IMR-90 (cell line): ENCODE measurements at regions not wholly inside any gene's neighbourhood (a gene's known extent, or its start where the extent isn't known, plus 50 kb on each side); places are given as distances from the start of the nearest gene placed in this dataset.

Experiments
- ATAC-seq: fragments of 200-7000 bp; cut with Tn5 transposase; 2 replicates; pipeline ENCODE4 v1.9.1; 2020; ENCODE audit warnings: low read depth, mild to moderate bottlenecking, moderate library complexity
- BruUV-seq: library from RNA; stranded (reverse); fragments of 400-500 nt; replicated peaks from 2 replicates; lab custom pipeline; 2021; lab: Mats Ljungman, UMichigan
- CTCF ChIA-PET: fragments of 300-600 bp; formaldehyde crosslinking; extraction: SDS; loops from one replicate; lab custom pipeline; 2021; ENCODE audit warnings: antibody characterized with exemption; lab: Yijun Ruan, JAX
- POLR2A ChIA-PET: fragments of 300-600 bp; sonication (Branson Sonifier 250); formaldehyde crosslinking; loops from one replicate; lab custom pipeline; 2022; ENCODE audit warnings: antibody characterized with exemption; ENCODE audit not compliant: unreplicated experiment; lab: Charles Lee
- DNase-seq: peaks from one replicate; pipeline ENCODE4 v3.0.0; 2013
- H2AFZ ChIP-seq: replicated peaks from 2 replicates; pipeline ENCODE3; 2013; ENCODE audit warnings: low read length, mild to moderate bottlenecking; ENCODE audit not compliant: poor library complexity
- H2AK5ac ChIP-seq: 2 replicates; pipeline ENCODE4 v1.6.1; 2013; ENCODE audit warnings: low read depth, low read length, inconsistent platforms
- H2AK9ac ChIP-seq: replicated peaks from 2 replicates; pipeline ENCODE3; 2013; ENCODE audit warnings: mild to moderate bottlenecking, low read depth, low read length, moderate library complexity; ENCODE audit not compliant: poor library complexity
- H2BK120ac ChIP-seq: 2 replicates; pipeline ENCODE4 v1.6.1; 2013; ENCODE audit warnings: low read depth, low read length, inconsistent platforms
- H2BK15ac ChIP-seq: 3 replicates; pipeline ENCODE4 v1.6.1; 2013; ENCODE audit warnings: low read depth, low read length, inconsistent platforms
- H2BK20ac ChIP-seq: 2 replicates; pipeline ENCODE4 v1.6.1; 2013; ENCODE audit warnings: low read depth, mild to moderate bottlenecking, inconsistent platforms, low read length, moderate library complexity
- H2BK5ac ChIP-seq: 2 replicates; pipeline ENCODE4 v1.6.1; 2013; ENCODE audit warnings: mild to moderate bottlenecking, low read depth, low read length, inconsistent platforms; ENCODE audit not compliant: poor library complexity, severe bottlenecking
- H3K14ac ChIP-seq: replicated peaks from 2 replicates; pipeline ENCODE4 v1.6.1; 2013; ENCODE audit warnings: low read depth, low read length, inconsistent platforms
- H3K18ac ChIP-seq: 2 replicates; pipeline ENCODE4 v1.6.1; 2013; ENCODE audit warnings: low read depth, low read length, control low read depth
- H3K23ac ChIP-seq: 2 replicates; pipeline ENCODE4 v1.6.1; 2013; ENCODE audit warnings: low read depth, low read length, inconsistent platforms
- H3K27ac ChIP-seq: 2 replicates; pipeline ENCODE4 v1.5.1; 2013; ENCODE audit warnings: mild to moderate bottlenecking, control low read depth, low read length; ENCODE audit not compliant: insufficient read depth
- H3K27me3 ChIP-seq: 2 replicates; pipeline ENCODE4 v1.6.1; 2013; ENCODE audit warnings: low read length; ENCODE audit not compliant: control insufficient read depth, insufficient read depth
- H3K36me3 ChIP-seq: 2 replicates; pipeline ENCODE4 v1.6.1; 2013; ENCODE audit warnings: low read length, mixed read lengths; ENCODE audit not compliant: control insufficient read depth, insufficient read depth
- H3K4ac ChIP-seq: 2 replicates; pipeline ENCODE4 v1.6.1; 2013; ENCODE audit warnings: low read depth, low read length, inconsistent platforms
- H3K4me1 ChIP-seq: 2 replicates; pipeline ENCODE4 v1.6.1; 2013; ENCODE audit warnings: low read length, mixed read lengths; ENCODE audit not compliant: control insufficient read depth, insufficient read depth
- H3K4me2 ChIP-seq: 2 replicates; pipeline ENCODE4 v1.6.1; 2013; ENCODE audit warnings: low read depth, mild to moderate bottlenecking, control low read depth, low read length, moderate library complexity
- H3K4me3 ChIP-seq: 2 replicates; pipeline ENCODE4 v1.5.1; 2013; ENCODE audit warnings: low read depth, mild to moderate bottlenecking, control low read depth, low read length, moderate library complexity; ENCODE audit not compliant: insufficient read depth
- H3K56ac ChIP-seq: 2 replicates; pipeline ENCODE4 v1.6.1; 2013; ENCODE audit warnings: low read length, inconsistent platforms; ENCODE audit not compliant: insufficient read depth; ENCODE audit errors: extremely low read depth
- H3K79me1 ChIP-seq, 2 experiments: 2 replicates each; pipeline ENCODE4 v1.6.1; 2013; ENCODE audit warnings: low read length in 2 of 2, inconsistent platforms in 1 of 2, low read depth in 1 of 2
- H3K9ac ChIP-seq: 2 replicates; pipeline ENCODE4 v1.6.1; 2013; ENCODE audit warnings: low read depth, low read length, control low read depth
- H3K9me1 ChIP-seq: 2 replicates; pipeline ENCODE4 v1.6.1; 2013; ENCODE audit warnings: low read length, inconsistent platforms; ENCODE audit not compliant: insufficient read depth
- H3K9me3 ChIP-seq: 2 replicates; pipeline ENCODE4 v1.6.1; 2013; ENCODE audit warnings: low read length; ENCODE audit not compliant: control insufficient read depth, insufficient read depth
- H4K20me1 ChIP-seq: 2 replicates; pipeline ENCODE4 v1.6.1; 2013; ENCODE audit warnings: low read length, inconsistent platforms; ENCODE audit not compliant: insufficient read depth
- H4K5ac ChIP-seq: 2 replicates; pipeline ENCODE4 v1.6.1; 2013; ENCODE audit warnings: mild to moderate bottlenecking, low read depth, low read length, control low read depth
- H4K8ac ChIP-seq, 2 experiments: 2 replicates each; pipeline ENCODE4 v1.6.1; 2013; ENCODE audit warnings: low read depth in 2 of 2, low read length in 2 of 2, control low read depth in 1 of 2, inconsistent platforms in 1 of 2
- H4K91ac ChIP-seq: 2 replicates; pipeline ENCODE4 v1.6.1; 2013; ENCODE audit warnings: low read depth, low read length, inconsistent platforms; ENCODE audit not compliant: insufficient read depth
- BHLHE40 ChIP-seq: fragments of 150-350 bp; IDR thresholded peaks from 2 replicates; pipeline ENCODE4 v1.6.1; 2016; ENCODE audit warnings: mild to moderate bottlenecking, low read depth, low read length
- CHD1 ChIP-seq: IDR thresholded peaks from 2 replicates; pipeline ENCODE4 v1.6.1; 2012; ENCODE audit warnings: low read depth, low read length, improper control_type of control experiment
- FOS ChIP-seq: fragments of 150-350 bp; IDR thresholded peaks from 2 replicates; pipeline ENCODE4 v1.6.1; 2016; ENCODE audit warnings: low read depth, low read length
- MAFK ChIP-seq: IDR thresholded peaks from 2 replicates; pipeline ENCODE4 v1.6.1; 2012; ENCODE audit warnings: low read depth, low read length, improper control_type of control experiment
- MAZ ChIP-seq: IDR thresholded peaks from 2 replicates; pipeline ENCODE4 v1.6.1; 2012; ENCODE audit warnings: low read depth, mild to moderate bottlenecking, low read length, improper control_type of control experiment, moderate library complexity, borderline replicate concordance
- MXI1 ChIP-seq: IDR thresholded peaks from 2 replicates; pipeline ENCODE4 v1.6.1; 2012; ENCODE audit warnings: low read depth, mild to moderate bottlenecking, low read length, moderate library complexity, borderline replicate concordance
- NFE2L2 ChIP-seq: fragments of 150-350 bp; IDR thresholded peaks from 2 replicates; pipeline ENCODE4 v1.6.1; 2016; ENCODE audit warnings: low read depth, mild to moderate bottlenecking, low read length
- POLR2A ChIP-seq: IDR thresholded peaks from 2 replicates; pipeline ENCODE4 v1.6.1; 2012; ENCODE audit warnings: mild to moderate bottlenecking, low read depth, low read length
- RFX5 ChIP-seq: IDR thresholded peaks from 2 replicates; pipeline ENCODE4 v1.8.0; 2012; ENCODE audit warnings: low read depth, mild to moderate bottlenecking, low read length, moderate library complexity
- SMC3 ChIP-seq: fragments of 150-350 bp; IDR thresholded peaks from 2 replicates; pipeline ENCODE4 v1.6.1; 2016; ENCODE audit warnings: low read depth, mild to moderate bottlenecking, antibody characterized with exemption, low read length, moderate library complexity
- WGBS, 2 experiments: methylation state at CpG; one replicate each; pipeline versions ENCODE4 v1.1.5 to v1.1.7; 2013; ENCODE audit warnings: missing lambda C conversion rate in 2 of 2; ENCODE audit not compliant: insufficient read length in 1 of 2; ENCODE audit errors: extremely low coverage in 2 of 2; 5-methylcytosine and 5-hydroxymethylcytosine counted together
- dilution Hi-C: fragments of 300-500 bp; cut with HindIII; formaldehyde crosslinking; loops from one replicate; pipeline ENCODE4 v1.14.3; 2018; ENCODE audit warnings: low sequenced_read_pairs; ENCODE audit not compliant: unreplicated experiment
- in situ Hi-C: fragments of 300-500 bp; cut with MboI; formaldehyde crosslinking; loops from 3 replicates; pipeline ENCODE4 v1.14.3; 2019; ENCODE audit warnings: low sequenced_read_pairs, inconsistent platforms, mixed read lengths
- intact Hi-C: fragments of 100-400 bp; cut with micrococcal nuclease; formaldehyde crosslinking; loops from 2 replicates; pipeline ENCODE4 v1.10.0; 2022
- TF ChIP-seq, protein P1 (sequence below): fragments of 150-350 bp; IDR thresholded peaks from 2 replicates; pipeline ENCODE4 v1.6.1; 2016; ENCODE audit warnings: low read depth, mild to moderate bottlenecking, low read length, moderate library complexity, borderline replicate concordance
- TF ChIP-seq, protein P2 (sequence below): conservative IDR thresholded peaks from 2 replicates; pipeline ENCODE4 v1.5.1; 2012; ENCODE audit warnings: mild to moderate bottlenecking, low read depth, low read length, improper control_type of control experiment
- TF ChIP-seq, protein P3 (sequence below): fragments of 150-350 bp; IDR thresholded peaks from 2 replicates; pipeline ENCODE4 v1.6.1; 2017; ENCODE audit warnings: mild to moderate bottlenecking, antibody characterized with exemption, low read length, low read depth

DNA sequence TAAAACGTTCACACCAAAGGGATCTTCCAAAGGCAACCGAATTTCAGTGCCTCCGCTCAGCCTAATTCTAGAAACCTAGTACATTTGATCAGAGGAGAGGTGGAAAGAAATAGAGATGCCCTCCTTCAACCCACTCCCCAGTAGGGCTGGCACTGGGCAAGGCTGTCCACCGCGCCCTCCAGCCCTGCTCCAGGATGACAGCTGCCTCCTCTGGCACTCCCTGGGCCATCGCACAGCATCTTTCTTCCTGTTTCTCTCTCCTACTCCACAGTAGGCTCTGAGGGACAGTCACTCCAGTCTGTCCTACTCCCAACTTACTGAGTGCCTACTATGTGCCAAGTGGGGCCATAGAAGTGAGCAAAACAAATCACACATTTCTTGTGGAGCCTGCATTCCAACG lies 226.2 kb downstream of the SKIDA1 start:
- Histone ChIP-seq H3K4me2 (no peak overlapping the region), H3K36me3 (no peaks in the 10 kb centered on the region), H3K4me1 (no peaks in the 10 kb centered on the region; the same call in 1 of the 2 replicates), H4K91ac (no peak overlapping the region), H3K9me1 (no peaks in the 10 kb centered on the region), H2AK5ac (no peak overlapping the region; the same call in 1 of the 2 replicates), H3K9me3 (no peaks in the 10 kb centered on the region), H4K8ac (no peak overlapping the region), H3K4me3 (no peak overlapping the region), H3K27ac (no peak overlapping the region), H3K23ac (no peak overlapping the region), H3K56ac (no peak overlapping the region), H4K5ac (no peak overlapping the region), H2BK120ac (no peak overlapping the region), H2BK20ac (no peak overlapping the region), H2BK5ac (no peak overlapping the region), H2AK9ac (no peak overlapping the region), H2AFZ (no peak overlapping the region), H3K4ac (no peak overlapping the region), H4K20me1 (no peaks in the 10 kb centered on the region), H3K9ac (no peak overlapping the region), H3K14ac (no peak overlapping the region), H3K27me3 (no peaks in the 10 kb centered on the region), H3K18ac (no peak overlapping the region), H3K79me1 (no peaks in the 10 kb centered on the region), H2BK15ac (no peak overlapping the region)
- ATAC-seq (no peak), DNase-seq (no peak)
- WGBS, 2 experiments: 80% methylated on average over 3 of the region's 7 CpGs; no CpG with 5 or more reads in 1 of the 2 experiments
- dilution Hi-C loops (no loop called here), intact Hi-C loops (no loop called here), in situ Hi-C loops (no loop called here)
- CTCF ChIA-PET: no interaction called here
- no TSS peak for BruUV-seq
- TF ChIP-seq CHD1 (no peak), RFX5 (no peak), MXI1 (no peak), FOS (no peak), MAZ (no peak), POLR2A (no peak), MAFK (no peak), NFE2L2 (no peak), SMC3 (no peak), BHLHE40 (no peak)
- TF ChIP-seq, protein P1, sequence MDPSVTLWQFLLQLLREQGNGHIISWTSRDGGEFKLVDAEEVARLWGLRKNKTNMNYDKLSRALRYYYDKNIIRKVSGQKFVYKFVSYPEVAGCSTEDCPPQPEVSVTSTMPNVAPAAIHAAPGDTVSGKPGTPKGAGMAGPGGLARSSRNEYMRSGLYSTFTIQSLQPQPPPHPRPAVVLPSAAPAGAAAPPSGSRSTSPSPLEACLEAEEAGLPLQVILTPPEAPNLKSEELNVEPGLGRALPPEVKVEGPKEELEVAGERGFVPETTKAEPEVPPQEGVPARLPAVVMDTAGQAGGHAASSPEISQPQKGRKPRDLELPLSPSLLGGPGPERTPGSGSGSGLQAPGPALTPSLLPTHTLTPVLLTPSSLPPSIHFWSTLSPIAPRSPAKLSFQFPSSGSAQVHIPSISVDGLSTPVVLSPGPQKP: no peak
- TF ChIP-seq, protein P2, sequence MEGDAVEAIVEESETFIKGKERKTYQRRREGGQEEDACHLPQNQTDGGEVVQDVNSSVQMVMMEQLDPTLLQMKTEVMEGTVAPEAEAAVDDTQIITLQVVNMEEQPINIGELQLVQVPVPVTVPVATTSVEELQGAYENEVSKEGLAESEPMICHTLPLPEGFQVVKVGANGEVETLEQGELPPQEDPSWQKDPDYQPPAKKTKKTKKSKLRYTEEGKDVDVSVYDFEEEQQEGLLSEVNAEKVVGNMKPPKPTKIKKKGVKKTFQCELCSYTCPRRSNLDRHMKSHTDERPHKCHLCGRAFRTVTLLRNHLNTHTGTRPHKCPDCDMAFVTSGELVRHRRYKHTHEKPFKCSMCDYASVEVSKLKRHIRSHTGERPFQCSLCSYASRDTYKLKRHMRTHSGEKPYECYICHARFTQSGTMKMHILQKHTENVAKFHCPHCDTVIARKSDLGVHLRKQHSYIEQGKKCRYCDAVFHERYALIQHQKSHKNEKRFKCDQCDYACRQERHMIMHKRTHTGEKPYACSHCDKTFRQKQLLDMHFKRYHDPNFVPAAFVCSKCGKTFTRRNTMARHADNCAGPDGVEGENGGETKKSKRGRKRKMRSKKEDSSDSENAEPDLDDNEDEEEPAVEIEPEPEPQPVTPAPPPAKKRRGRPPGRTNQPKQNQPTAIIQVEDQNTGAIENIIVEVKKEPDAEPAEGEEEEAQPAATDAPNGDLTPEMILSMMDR: no peak
- TF ChIP-seq, protein P3, sequence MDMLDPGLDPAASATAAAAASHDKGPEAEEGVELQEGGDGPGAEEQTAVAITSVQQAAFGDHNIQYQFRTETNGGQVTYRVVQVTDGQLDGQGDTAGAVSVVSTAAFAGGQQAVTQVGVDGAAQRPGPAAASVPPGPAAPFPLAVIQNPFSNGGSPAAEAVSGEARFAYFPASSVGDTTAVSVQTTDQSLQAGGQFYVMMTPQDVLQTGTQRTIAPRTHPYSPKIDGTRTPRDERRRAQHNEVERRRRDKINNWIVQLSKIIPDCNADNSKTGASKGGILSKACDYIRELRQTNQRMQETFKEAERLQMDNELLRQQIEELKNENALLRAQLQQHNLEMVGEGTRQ: no peak
- POLR2A ChIA-PET: no interaction called here
